ENCODE measurements at regions not wholly inside any gene's neighbourhood (a gene's known extent, or its start where the extent isn't known, plus 50 kb on each side); places are given as distances from the start of the nearest gene placed in this dataset.

GRCh38 chr12:67593461-67594330 lies 54.8 kb upstream of the DYRK2 start:
- TF ChIP-seq EZH2 (IDR thresholded peaks at IDR 0.05): no peak
- TF ChIP-seq CTCF (IDR thresholded peaks at IDR 0.05): no peak
- no peak for TF ChIP-seq EZH2phosphoT487 (IDR thresholded peaks at IDR 0.05)
- no peak overlapping the region for H3K27ac Mint-ChIP-seq
- Histone ChIP-seq H3K27ac (no peak overlapping the region), H3K36me3 (no peaks in the 10 kb centered on the region), H3K4me2 (no peak overlapping the region), H2AFZ (replicated peaks) (no peak overlapping the region), H3K4me1 (no peaks in the 10 kb centered on the region), H3K79me2 (ENCODE audit: low read depth) (no peaks in the 10 kb centered on the region), H3K9me3 (ENCODE audit: low read depth) (no peaks in the 10 kb centered on the region), H3K9ac (no peak overlapping the region), H3F3A (ENCODE audit: low read depth) (no peaks in the 10 kb centered on the region), H3K27me3 (no peaks in the 10 kb centered on the region), H4K20me1 (ENCODE audit: low read depth) (no peaks in the 10 kb centered on the region), H3K4me3 (no peak overlapping the region)
- peaks cover 1% of the 10 kb centered on the region for H3K27me3 Mint-ChIP-seq (ENCODE audit: insufficient read depth, low read depth)
- H3K4me3 Mint-ChIP-seq: no peak overlapping the region
- DNase-seq (ENCODE audit: low spot score): no peak
- H3K9me3 Mint-ChIP-seq: peaks cover 6% of the 10 kb centered on the region
- H3K4me1 Mint-ChIP-seq: peaks cover 2% of the 10 kb centered on the region
- no peaks in the 10 kb centered on the region for H3K36me3 Mint-ChIP-seq

GRCh38 chr12:67594888-67595287 lies 53.7 kb upstream of the DYRK2 start:
- no peaks in the 10 kb centered on the region for H3K79me2 ChIP-seq (ENCODE audit: low read depth)
- H3K4me3 Mint-ChIP-seq: no peak overlapping the region
- TF ChIP-seq EZH2 (IDR thresholded peaks at IDR 0.05) (no peak), CTCF (IDR thresholded peaks at IDR 0.05) (no peak), EZH2phosphoT487 (IDR thresholded peaks at IDR 0.05) (no peak)
- no peaks in the 10 kb centered on the region for H3K27me3 ChIP-seq
- DNase-seq (ENCODE audit: low spot score): no peak
- H3K9me3 Mint-ChIP-seq: peaks cover 6% of the 10 kb centered on the region
- no peak overlapping the region for H3K27ac Mint-ChIP-seq
- H3K4me2 ChIP-seq: no peak overlapping the region
- H4K20me1 ChIP-seq (ENCODE audit: low read depth): no peaks in the 10 kb centered on the region
- H3K4me1 ChIP-seq: no peaks in the 10 kb centered on the region
- no peak overlapping the region for H2AFZ ChIP-seq (replicated peaks)
- no peak overlapping the region for H3K9ac ChIP-seq
- H3K36me3 ChIP-seq: no peaks in the 10 kb centered on the region
- no peak overlapping the region for H3K27ac ChIP-seq
- no peaks in the 10 kb centered on the region for H3K27me3 Mint-ChIP-seq (ENCODE audit: insufficient read depth, low read depth)
- H3K4me3 ChIP-seq: no peak overlapping the region
- peaks cover 2% of the 10 kb centered on the region for H3K4me1 Mint-ChIP-seq
- H3F3A ChIP-seq (ENCODE audit: low read depth): no peaks in the 10 kb centered on the region
- H3K9me3 ChIP-seq (ENCODE audit: low read depth): no peaks in the 10 kb centered on the region
- no peaks in the 10 kb centered on the region for H3K36me3 Mint-ChIP-seq

GRCh38 chr12:67595365-67595764 lies 53.2 kb upstream of the DYRK2 start:
- no peak overlapping the region for H3K27ac Mint-ChIP-seq
- DNase-seq (ENCODE audit: low spot score): no peak

More at GRCh38 chr12:67595365-67595764, 53.2 kb upstream of the DYRK2 start:
- no peaks in the 10 kb centered on the region for H3K36me3 ChIP-seq
- H4K20me1 ChIP-seq (ENCODE audit: low read depth): no peaks in the 10 kb centered on the region
- Mint-ChIP-seq H3K4me1 (peaks cover 2% of the 10 kb centered on the region), H3K36me3 (no peaks in the 10 kb centered on the region), H3K9me3 (peaks cover 6% of the 10 kb centered on the region), H3K4me3 (no peak overlapping the region), H3K27me3 (ENCODE audit: insufficient read depth, low read depth) (no peaks in the 10 kb centered on the region)
- no peaks in the 10 kb centered on the region for H3F3A ChIP-seq (ENCODE audit: low read depth)
- TF ChIP-seq EZH2phosphoT487 (IDR thresholded peaks at IDR 0.05): no peak
- no peak for TF ChIP-seq CTCF (IDR thresholded peaks at IDR 0.05)
- TF ChIP-seq EZH2 (IDR thresholded peaks at IDR 0.05): no peak
- no peak overlapping the region for H3K9ac ChIP-seq
- no peak overlapping the region for H3K27ac ChIP-seq
- no peak overlapping the region for H2AFZ ChIP-seq (replicated peaks)
- no peaks in the 10 kb centered on the region for H3K27me3 ChIP-seq
- no peaks in the 10 kb centered on the region for H3K9me3 ChIP-seq (ENCODE audit: low read depth)
- H3K4me1 ChIP-seq: no peaks in the 10 kb centered on the region
- H3K79me2 ChIP-seq (ENCODE audit: low read depth): no peaks in the 10 kb centered on the region
- no peak overlapping the region for H3K4me3 ChIP-seq
- H3K4me2 ChIP-seq: no peak overlapping the region
